ENCODE measurements at regions not wholly inside any gene's neighbourhood (a gene's known extent, or its start where the extent isn't known, plus 50 kb on each side); places are given as distances from the start of the nearest gene placed in this dataset.
"Not testable (repeated sequence)": the region's sequence is repeated elsewhere in the genome, so short reads cannot be mapped to it uniquely, and the experiment has no call there.

GRCh38 chr12:5267603-5268423, 164.1 kb upstream of the NTF3 start:
- no peak for DNase-seq (ENCODE audit: low read depth, low spot score)
- in situ Hi-C loops (cut with HindIII; ENCODE audit: low pct_unique_long_range_greater_than_20kb, low sequenced_read_pairs), result no loop called here

- in situ Hi-C loops (cut with HindIII; ENCODE audit: low pct_unique_long_range_greater_than_20kb, low sequenced_read_pairs), result no loop called here
- no peak for DNase-seq (ENCODE audit: low read depth, low spot score)
Measured at GRCh38 chr12:5268424-5269210, 163.3 kb upstream of the NTF3 start.

DNA sequence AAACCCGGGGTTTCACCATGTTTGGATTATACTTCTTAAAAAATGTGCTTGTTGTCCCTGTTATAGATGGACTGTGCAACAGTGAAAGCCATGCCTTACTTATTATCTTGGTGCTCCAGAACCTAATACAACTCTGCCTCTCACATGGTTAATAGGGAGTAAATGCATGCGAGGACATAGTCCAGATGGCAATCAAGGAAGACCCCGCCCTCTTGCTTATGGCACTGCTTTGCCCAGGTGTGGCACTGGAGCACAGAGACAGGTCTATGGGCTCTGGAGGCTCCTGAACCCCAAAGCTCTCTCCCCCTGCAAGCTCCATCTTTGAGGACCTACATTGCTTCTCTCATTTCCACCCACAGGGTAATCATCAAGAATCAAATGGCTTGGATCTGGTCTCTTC, 162.1 kb upstream of the NTF3 start:
- no peak for DNase-seq (ENCODE audit: low read depth, low spot score)
- in situ Hi-C loops (cut with HindIII; ENCODE audit: low pct_unique_long_range_greater_than_20kb, low sequenced_read_pairs), result no loop called here

- no peak for DNase-seq (ENCODE audit: low read depth, low spot score)
- in situ Hi-C loops (cut with HindIII; ENCODE audit: low pct_unique_long_range_greater_than_20kb, low sequenced_read_pairs), result no loop called here
Measured at GRCh38 chr12:5272018-5272785, 159.7 kb upstream of the NTF3 start.

GRCh38 chr12:5273709-5274108, 158.2 kb upstream of the NTF3 start:
- DNase-seq (ENCODE audit: low read depth, low spot score), result no peak
- in situ Hi-C loops (cut with HindIII; ENCODE audit: low pct_unique_long_range_greater_than_20kb, low sequenced_read_pairs), result no loop called here

DNA sequence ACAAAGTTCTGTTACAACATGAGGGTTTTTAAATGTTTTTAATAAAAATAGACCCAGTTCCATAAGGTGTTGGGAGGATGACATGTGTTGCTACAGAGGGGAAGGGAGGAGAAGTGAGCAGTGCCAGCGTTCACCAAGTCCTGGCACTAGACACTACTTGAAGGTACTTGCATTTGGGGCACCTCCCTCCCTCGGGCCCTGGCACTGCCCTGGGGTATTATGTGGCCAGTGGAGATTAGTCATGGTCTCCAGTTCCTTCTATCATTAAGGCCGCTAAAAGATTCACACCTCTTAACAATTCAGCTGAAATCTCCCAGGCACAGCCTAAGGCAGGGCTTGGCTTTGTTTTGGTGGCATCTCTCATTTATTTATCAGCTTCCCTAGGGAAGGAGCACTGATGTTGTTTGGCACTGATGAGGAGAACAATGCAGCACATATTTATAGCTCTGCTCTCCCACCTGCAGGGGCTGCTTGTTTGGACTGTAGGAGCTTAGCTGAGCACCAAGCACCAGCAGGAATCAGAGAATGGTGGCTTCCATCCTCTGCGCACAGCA, 155.5 kb upstream of the NTF3 start:
- in situ Hi-C loops (cut with HindIII; ENCODE audit: low pct_unique_long_range_greater_than_20kb, low sequenced_read_pairs), result no loop called here
- no peak for DNase-seq (ENCODE audit: low read depth, low spot score)

- no peak for DNase-seq (ENCODE audit: low read depth, low spot score)
- in situ Hi-C loops (cut with HindIII; ENCODE audit: low pct_unique_long_range_greater_than_20kb, low sequenced_read_pairs), result no loop called here
Measured at GRCh38 chr12:5280086-5280485, 151.8 kb upstream of the NTF3 start.

GRCh38 chr12:5290368-5290767, 141.5 kb upstream of the NTF3 start:
- in situ Hi-C loops (cut with HindIII; ENCODE audit: low pct_unique_long_range_greater_than_20kb, low sequenced_read_pairs); DNase-seq (ENCODE audit: low read depth, low spot score): not testable (repeated sequence)

DNA sequence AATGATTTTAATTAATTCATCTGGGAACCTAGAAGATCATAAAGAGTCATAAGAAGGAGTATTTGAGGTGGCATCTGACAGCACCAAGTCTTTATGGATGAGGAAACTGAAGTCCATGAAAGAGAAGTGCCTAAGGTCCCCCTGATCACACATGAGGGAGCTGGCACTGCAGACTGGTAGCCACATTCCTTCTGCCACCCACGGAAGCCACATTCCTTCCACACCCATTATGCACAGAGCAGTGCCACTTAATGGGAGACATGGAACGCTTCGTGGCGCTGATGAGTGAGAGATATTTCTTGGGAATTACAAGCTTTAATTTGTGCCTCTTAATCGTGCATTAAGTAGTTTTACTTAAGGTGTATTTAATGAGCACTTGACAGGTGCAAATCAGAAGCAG, 139.3 kb upstream of the NTF3 start:
- DNase-seq (ENCODE audit: low read depth, low spot score), result no peak
- in situ Hi-C loops (cut with HindIII; ENCODE audit: low pct_unique_long_range_greater_than_20kb, low sequenced_read_pairs), result no loop called here

DNA sequence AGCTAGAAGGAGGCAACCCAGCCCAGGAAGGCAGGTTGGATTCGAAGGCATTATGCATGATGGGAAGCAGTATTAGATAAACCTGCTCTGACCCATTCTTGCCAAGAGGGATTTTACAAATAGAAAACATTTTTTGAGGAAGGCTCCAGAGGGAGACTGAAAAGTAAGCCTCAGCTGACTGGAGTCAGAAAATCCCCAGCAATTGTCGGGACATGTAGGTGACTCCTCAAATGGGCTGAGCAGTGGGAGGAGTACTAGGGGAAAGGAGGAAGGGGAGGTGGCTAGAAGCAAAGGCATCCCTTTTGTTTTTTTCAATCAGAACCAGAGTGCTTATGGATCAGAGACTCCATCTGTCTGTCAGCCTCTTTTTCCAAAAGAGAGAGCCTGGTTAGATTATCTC, 138.1 kb upstream of the NTF3 start:
- no peak for DNase-seq (ENCODE audit: low read depth, low spot score)
- in situ Hi-C loops (cut with HindIII; ENCODE audit: low pct_unique_long_range_greater_than_20kb, low sequenced_read_pairs), result no loop called here

DNA sequence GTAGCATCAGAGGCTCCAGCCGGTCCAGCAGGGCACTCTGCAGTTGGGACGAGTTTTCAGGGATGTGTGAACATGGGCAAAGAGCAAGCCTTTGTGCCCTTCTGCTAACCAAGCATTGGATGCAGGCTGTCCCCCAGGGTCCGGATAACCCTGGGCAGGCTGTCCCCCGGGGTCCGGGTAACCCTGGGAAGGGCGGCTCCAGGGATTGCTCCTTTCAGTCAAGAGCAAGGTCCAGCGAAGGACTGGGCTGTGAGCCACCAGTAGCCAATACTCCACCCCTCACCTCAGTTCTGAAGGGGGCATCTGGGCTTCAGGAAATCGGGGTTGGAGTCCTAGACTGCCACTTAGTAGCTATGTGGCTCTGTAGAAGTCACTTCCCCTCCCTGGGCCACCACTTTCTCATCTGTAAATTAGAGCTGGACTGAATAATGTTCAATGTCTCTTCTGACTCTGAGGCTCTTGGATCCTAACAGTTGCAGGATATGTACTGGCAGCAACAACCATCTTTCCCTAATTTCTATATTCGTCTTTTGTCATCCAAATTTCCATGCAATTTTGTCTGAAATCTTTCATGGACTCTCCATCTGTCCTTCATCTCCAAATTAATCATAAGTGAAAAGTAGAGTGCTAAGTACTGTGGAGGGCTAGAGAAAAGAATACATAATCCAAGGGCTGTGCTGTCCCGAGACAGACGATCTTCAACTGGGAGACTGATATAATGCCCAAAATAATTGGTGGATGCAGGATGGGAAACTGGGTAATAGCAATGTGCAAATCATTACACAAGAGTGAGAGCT, 137.4 kb upstream of the NTF3 start:
- in situ Hi-C loops (cut with HindIII; ENCODE audit: low pct_unique_long_range_greater_than_20kb, low sequenced_read_pairs), result no loop called here
- DNase-seq (ENCODE audit: low read depth, low spot score), result no peak

DNA sequence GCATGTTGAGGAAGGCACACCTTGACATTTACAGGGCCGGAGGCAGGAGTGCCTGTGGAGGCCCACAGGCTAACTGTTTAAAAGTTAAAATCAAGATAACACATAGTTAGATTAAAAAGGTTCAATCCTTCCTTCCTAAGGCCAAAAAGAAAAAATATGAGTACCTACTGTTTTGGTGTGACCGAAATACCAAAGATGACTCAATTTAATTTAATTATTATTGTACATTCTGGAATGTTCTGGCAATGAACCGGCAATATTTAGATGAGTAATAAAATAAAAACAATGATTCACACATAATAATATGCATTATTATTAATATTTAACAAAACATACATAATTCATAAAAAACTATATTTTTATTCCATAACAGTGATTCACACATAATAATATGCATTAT, 136.8 kb upstream of the NTF3 start:
- in situ Hi-C loops (cut with HindIII; ENCODE audit: low pct_unique_long_range_greater_than_20kb, low sequenced_read_pairs), result no loop called here
- DNase-seq (ENCODE audit: low read depth, low spot score), result no peak

GRCh38 chr12:5295996-5296395, 135.9 kb upstream of the NTF3 start:
- in situ Hi-C loops (cut with HindIII; ENCODE audit: low pct_unique_long_range_greater_than_20kb, low sequenced_read_pairs), result no loop called here
- no peak for DNase-seq (ENCODE audit: low read depth, low spot score)

DNA sequence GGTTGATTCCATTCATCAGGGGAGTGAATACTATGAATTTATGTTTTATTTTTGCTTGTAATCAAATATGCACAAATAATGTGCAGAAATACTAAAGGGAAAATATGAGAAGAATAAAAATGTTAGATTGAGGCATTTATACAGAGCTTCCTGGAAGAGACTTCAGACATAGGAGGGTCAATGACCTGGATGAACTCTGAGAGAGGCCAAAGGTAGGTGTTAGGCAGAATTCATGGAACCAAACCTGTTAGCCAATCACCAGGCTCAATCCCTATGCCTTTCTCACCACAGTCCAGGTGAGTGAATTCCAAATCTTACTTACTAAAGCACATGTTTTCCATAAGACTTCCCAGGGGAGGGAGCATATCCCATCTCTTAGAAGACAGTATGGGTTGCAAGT, 130.4 kb upstream of the NTF3 start:
- in situ Hi-C loops (cut with HindIII; ENCODE audit: low pct_unique_long_range_greater_than_20kb, low sequenced_read_pairs), result no loop called here
- no peak for DNase-seq (ENCODE audit: low read depth, low spot score)

DNA sequence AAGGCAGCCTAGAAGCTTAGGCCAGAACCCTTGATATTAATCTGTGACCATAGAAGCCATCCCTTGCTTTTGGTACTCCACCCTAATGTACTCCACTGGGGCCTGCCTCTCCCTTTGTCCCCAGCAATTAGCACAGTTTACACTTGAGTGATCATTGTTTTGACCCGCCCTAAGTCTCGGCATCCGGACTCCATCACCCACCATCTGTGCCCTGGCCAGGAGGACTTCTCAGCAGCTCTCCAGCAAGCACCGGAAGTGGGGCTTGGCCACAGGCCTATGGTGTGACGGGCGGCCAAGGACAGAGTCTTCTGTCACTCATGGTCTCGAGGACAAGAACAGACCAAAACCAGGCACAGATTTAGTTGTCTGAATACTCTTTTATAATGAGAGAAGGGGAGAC, 126.5 kb upstream of the NTF3 start:
- in situ Hi-C loops (cut with HindIII; ENCODE audit: low pct_unique_long_range_greater_than_20kb, low sequenced_read_pairs), result no loop called here
- DNase-seq (ENCODE audit: low read depth, low spot score), result no peak

DNA sequence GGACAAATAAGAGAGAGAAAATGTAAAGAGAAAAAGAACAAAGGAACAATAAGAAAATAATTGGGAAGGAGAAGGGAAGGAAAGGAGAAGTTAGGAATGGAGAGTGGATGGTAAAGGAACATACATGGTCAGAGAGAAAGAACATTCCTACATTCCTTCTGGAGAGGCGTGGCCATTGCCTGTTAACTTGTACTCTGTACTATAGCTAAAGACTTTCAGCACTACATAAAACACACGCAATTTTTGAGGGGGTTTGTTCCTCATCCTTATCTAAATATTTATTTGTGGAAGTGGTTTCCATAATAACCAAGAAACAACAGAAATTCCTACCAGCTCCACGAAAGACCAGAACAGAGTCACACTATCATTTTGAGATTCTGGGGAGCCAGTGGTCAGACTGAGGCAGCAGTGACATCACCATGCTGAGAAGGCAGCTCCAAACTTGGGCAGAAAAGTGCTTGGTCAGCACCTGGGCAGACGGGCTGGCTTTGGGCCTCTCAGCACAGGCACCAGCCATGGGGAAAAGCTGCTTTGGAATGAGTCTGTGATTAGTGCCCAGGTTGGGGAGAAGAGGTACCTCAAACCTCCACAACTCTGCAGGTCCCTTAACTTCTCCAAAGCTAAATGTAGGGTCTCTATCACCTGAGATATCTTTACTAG, 125.9 kb upstream of the NTF3 start:
- in situ Hi-C loops (cut with HindIII; ENCODE audit: low pct_unique_long_range_greater_than_20kb, low sequenced_read_pairs), result no loop called here
- DNase-seq (ENCODE audit: low read depth, low spot score), result no peak

DNA sequence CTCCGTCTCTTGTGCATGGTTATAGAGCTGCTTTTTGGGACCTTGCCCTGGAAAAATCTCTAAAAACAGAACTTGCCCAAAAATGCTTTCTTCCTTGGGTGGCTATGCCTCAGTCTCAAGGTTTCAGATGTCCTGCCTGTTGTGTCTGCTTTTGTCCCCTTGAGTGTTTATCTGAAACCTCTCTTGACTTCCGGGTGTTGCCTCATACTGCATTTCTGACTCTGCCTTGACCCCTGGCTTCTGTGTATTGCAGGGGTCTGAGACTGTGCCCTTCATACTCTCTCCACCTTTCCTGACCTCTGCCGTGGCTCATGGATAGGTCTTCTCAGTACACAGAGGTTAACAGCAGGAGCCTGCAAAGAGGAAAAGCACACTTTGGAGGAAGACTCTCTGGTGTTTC, 124.8 kb upstream of the NTF3 start:
- DNase-seq (ENCODE audit: low read depth, low spot score), result no peak
- in situ Hi-C loops (cut with HindIII; ENCODE audit: low pct_unique_long_range_greater_than_20kb, low sequenced_read_pairs), result no loop called here

Measured in SK-MEL-5 (cell line).